WTC11 (cell line): ENCODE measurements at regions not wholly inside any gene's neighbourhood (a gene's known extent, or its start where the extent isn't known, plus 50 kb on each side); places are given as distances from the start of the nearest gene placed in this dataset.

Experiments
- IRF2 ChIP-seq: sonication (generic); formaldehyde crosslinking; IDR thresholded peaks from 2 replicates; pipeline ENCODE4 v1.8.0; 2022; ENCODE audit warnings: low read depth, missing genetic modification reagents, borderline replicate concordance
- NR2C2 ChIP-seq: sonication (generic); formaldehyde crosslinking; IDR thresholded peaks from 2 replicates; pipeline ENCODE4 v1.8.0; 2022; ENCODE audit warnings: mild to moderate bottlenecking, missing genetic modification reagents
- SMAD3 ChIP-seq: sonication (generic); formaldehyde crosslinking; IDR thresholded peaks from 2 replicates; pipeline ENCODE4 v1.8.0; 2022; ENCODE audit warnings: missing genetic modification reagents, mild to moderate bottlenecking, borderline replicate concordance
- SP1 ChIP-seq: sonication (generic); formaldehyde crosslinking; conservative IDR thresholded peaks from 2 replicates; pipeline ENCODE4 v1.8.1; 2022; ENCODE audit warnings: missing genetic modification reagents
- ZNF121 ChIP-seq: sonication (generic); formaldehyde crosslinking; IDR thresholded peaks from 2 replicates; pipeline ENCODE4 v1.8.0; 2023; ENCODE audit warnings: missing genetic modification reagents
- ZNF219 ChIP-seq: sonication (generic); formaldehyde crosslinking; IDR thresholded peaks from 2 replicates; pipeline ENCODE4 v1.8.0; 2023; ENCODE audit warnings: missing genetic modification reagents, mild to moderate bottlenecking, borderline replicate concordance
- TF ChIP-seq, protein P1 (sequence below): sonication (generic); formaldehyde crosslinking; IDR thresholded peaks from 2 replicates; pipeline ENCODE4 v1.8.1; 2023; ENCODE audit warnings: mild to moderate bottlenecking, missing genetic modification reagents, moderate library complexity
- TF ChIP-seq, protein P2 (sequence below): fragments of 200-600 bp; IDR thresholded peaks from 2 replicates; pipeline ENCODE4 v1.8.0; 2022; ENCODE audit warnings: antibody characterized with exemption
- TF ChIP-seq, protein P3 (sequence below): sonication (generic); formaldehyde crosslinking; IDR thresholded peaks from 2 replicates; pipeline ENCODE4 v1.8.0; 2022; ENCODE audit warnings: mild to moderate bottlenecking, missing genetic modification reagents
- TF ChIP-seq, protein P4 (sequence below): sonication (generic); formaldehyde crosslinking; conservative IDR thresholded peaks from 2 replicates; pipeline ENCODE4 v1.8.1; 2023; ENCODE audit warnings: mild to moderate bottlenecking, low read depth, missing genetic modification reagents, moderate library complexity
- TF ChIP-seq, protein P5 (sequence below): fragments of 250-450 bp; sonication (Bioruptor Pico); IDR thresholded peaks from 2 replicates; pipeline ENCODE4 v2.1.2; 2022; ENCODE audit warnings: mild to moderate bottlenecking, moderate library complexity

DNA sequence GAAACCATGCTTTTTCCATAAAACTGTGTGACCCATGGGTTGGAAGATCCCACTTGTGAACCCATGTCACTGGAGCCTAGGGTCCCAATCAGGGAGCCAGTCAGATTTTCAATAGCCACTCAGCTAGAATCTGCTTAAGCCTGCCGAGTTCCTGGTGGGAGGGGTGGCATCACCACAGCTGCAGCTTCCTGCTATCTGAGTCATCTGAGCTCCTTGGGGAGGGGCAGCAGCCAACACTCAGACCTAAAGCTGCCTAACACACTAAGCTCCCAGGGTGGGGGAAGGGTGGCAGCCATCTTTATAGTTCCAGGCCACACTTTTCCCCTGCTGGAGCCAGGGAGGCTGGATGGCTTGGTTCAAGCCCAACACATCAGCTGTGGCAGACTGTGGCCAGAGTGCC is 350.1 kb downstream of the C4orf33 start:
- TF ChIP-seq, protein P1, sequence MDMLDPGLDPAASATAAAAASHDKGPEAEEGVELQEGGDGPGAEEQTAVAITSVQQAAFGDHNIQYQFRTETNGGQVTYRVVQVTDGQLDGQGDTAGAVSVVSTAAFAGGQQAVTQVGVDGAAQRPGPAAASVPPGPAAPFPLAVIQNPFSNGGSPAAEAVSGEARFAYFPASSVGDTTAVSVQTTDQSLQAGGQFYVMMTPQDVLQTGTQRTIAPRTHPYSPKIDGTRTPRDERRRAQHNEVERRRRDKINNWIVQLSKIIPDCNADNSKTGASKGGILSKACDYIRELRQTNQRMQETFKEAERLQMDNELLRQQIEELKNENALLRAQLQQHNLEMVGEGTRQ (CRISPR knock-in tag), result no peak
- no peak for TF ChIP-seq ZNF121 (CRISPR knock-in tag)
- TF ChIP-seq, protein P2, sequence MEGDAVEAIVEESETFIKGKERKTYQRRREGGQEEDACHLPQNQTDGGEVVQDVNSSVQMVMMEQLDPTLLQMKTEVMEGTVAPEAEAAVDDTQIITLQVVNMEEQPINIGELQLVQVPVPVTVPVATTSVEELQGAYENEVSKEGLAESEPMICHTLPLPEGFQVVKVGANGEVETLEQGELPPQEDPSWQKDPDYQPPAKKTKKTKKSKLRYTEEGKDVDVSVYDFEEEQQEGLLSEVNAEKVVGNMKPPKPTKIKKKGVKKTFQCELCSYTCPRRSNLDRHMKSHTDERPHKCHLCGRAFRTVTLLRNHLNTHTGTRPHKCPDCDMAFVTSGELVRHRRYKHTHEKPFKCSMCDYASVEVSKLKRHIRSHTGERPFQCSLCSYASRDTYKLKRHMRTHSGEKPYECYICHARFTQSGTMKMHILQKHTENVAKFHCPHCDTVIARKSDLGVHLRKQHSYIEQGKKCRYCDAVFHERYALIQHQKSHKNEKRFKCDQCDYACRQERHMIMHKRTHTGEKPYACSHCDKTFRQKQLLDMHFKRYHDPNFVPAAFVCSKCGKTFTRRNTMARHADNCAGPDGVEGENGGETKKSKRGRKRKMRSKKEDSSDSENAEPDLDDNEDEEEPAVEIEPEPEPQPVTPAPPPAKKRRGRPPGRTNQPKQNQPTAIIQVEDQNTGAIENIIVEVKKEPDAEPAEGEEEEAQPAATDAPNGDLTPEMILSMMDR, result no peak
- no peak for TF ChIP-seq SP1 (CRISPR knock-in tag)
- TF ChIP-seq SMAD3 (CRISPR knock-in tag), result no peak
- TF ChIP-seq ZNF219 (CRISPR knock-in tag), result no peak
- no peak for TF ChIP-seq IRF2
- TF ChIP-seq, protein P3, sequence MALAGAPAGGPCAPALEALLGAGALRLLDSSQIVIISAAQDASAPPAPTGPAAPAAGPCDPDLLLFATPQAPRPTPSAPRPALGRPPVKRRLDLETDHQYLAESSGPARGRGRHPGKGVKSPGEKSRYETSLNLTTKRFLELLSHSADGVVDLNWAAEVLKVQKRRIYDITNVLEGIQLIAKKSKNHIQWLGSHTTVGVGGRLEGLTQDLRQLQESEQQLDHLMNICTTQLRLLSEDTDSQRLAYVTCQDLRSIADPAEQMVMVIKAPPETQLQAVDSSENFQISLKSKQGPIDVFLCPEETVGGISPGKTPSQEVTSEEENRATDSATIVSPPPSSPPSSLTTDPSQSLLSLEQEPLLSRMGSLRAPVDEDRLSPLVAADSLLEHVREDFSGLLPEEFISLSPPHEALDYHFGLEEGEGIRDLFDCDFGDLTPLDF (CRISPR knock-in tag), result no peak
- TF ChIP-seq, protein P4, sequence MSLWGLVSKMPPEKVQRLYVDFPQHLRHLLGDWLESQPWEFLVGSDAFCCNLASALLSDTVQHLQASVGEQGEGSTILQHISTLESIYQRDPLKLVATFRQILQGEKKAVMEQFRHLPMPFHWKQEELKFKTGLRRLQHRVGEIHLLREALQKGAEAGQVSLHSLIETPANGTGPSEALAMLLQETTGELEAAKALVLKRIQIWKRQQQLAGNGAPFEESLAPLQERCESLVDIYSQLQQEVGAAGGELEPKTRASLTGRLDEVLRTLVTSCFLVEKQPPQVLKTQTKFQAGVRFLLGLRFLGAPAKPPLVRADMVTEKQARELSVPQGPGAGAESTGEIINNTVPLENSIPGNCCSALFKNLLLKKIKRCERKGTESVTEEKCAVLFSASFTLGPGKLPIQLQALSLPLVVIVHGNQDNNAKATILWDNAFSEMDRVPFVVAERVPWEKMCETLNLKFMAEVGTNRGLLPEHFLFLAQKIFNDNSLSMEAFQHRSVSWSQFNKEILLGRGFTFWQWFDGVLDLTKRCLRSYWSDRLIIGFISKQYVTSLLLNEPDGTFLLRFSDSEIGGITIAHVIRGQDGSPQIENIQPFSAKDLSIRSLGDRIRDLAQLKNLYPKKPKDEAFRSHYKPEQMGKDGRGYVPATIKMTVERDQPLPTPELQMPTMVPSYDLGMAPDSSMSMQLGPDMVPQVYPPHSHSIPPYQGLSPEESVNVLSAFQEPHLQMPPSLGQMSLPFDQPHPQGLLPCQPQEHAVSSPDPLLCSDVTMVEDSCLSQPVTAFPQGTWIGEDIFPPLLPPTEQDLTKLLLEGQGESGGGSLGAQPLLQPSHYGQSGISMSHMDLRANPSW (CRISPR knock-in tag), result no peak
- TF ChIP-seq, protein P5, sequence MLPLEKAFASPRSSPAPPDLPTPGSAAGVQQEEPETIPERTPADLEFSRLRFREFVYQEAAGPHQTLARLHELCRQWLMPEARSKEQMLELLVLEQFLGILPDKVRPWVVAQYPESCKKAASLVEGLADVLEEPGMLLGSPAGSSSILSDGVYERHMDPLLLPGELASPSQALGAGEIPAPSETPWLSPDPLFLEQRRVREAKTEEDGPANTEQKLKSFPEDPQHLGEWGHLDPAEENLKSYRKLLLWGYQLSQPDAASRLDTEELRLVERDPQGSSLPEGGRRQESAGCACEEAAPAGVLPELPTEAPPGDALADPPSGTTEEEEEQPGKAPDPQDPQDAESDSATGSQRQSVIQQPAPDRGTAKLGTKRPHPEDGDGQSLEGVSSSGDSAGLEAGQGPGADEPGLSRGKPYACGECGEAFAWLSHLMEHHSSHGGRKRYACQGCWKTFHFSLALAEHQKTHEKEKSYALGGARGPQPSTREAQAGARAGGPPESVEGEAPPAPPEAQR, result no peak
- TF ChIP-seq NR2C2 (CRISPR knock-in tag), result no peak
